ENCODE measurements at regions not wholly inside any gene's neighbourhood (a gene's known extent, or its start where the extent isn't known, plus 50 kb on each side); places are given as distances from the start of the nearest gene placed in this dataset.
"Not testable (repeated sequence)": the region's sequence is repeated elsewhere in the genome, so short reads cannot be mapped to it uniquely, and the experiment has no call there.

GRCh38 chr16:29168515-29169259 lies 183.8 kb downstream of the LAT start:
- TF ChIP-seq, protein P1, sequence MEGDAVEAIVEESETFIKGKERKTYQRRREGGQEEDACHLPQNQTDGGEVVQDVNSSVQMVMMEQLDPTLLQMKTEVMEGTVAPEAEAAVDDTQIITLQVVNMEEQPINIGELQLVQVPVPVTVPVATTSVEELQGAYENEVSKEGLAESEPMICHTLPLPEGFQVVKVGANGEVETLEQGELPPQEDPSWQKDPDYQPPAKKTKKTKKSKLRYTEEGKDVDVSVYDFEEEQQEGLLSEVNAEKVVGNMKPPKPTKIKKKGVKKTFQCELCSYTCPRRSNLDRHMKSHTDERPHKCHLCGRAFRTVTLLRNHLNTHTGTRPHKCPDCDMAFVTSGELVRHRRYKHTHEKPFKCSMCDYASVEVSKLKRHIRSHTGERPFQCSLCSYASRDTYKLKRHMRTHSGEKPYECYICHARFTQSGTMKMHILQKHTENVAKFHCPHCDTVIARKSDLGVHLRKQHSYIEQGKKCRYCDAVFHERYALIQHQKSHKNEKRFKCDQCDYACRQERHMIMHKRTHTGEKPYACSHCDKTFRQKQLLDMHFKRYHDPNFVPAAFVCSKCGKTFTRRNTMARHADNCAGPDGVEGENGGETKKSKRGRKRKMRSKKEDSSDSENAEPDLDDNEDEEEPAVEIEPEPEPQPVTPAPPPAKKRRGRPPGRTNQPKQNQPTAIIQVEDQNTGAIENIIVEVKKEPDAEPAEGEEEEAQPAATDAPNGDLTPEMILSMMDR (IDR thresholded peaks at IDR 0.05), result not testable (repeated sequence)
- TF ChIP-seq POLR2A (IDR thresholded peaks at IDR 0.05), result not testable (repeated sequence)
